Suprapubic skin (tissue), 4 donors: ENCODE measurements at regions not wholly inside any gene's neighbourhood (a gene's known extent, or its start where the extent isn't known, plus 50 kb on each side); places are given as distances from the start of the nearest gene placed in this dataset.

Experiments used
- CTCF ChIP-seq, 2 donors: fragments of 200-600 bp in 1 of 2; fragments of 450-650 bp in 1 of 2; sonication (generic) in 1 of 2; IDR thresholded peaks; one replicate each; pipeline ENCODE4 v1.5.1; 2016 to 2019; ENCODE audit warnings: antibody characterized with exemption in 2 of 2, mild to moderate bottlenecking in 1 of 2, moderate library complexity in 1 of 2
- EP300 ChIP-seq: sonication (generic); formaldehyde crosslinking; IDR thresholded peaks from one replicate; pipeline ENCODE4 v1.6.1; 2017; ENCODE audit warnings: antibody characterized with exemption
- POLR2AphosphoS5 ChIP-seq, 3 donors: sonication (generic); formaldehyde crosslinking; IDR thresholded peaks; one replicate each; pipeline ENCODE4 v1.6.1; 2017; ENCODE audit warnings: antibody characterized with exemption in 3 of 3

GRCh38 chr2:177325554-177325953 lies 61.0 kb upstream of the NFE2L2 start:
- TF ChIP-seq CTCF (IDR thresholded peaks at IDR 0.05), result no peak
- TF ChIP-seq POLR2AphosphoS5 (IDR thresholded peaks at IDR 0.05), result no peak
- no peak for TF ChIP-seq EP300
